Breast epithelium (tissue), 3 donors: ENCODE measurements at regions not wholly inside any gene's neighbourhood (a gene's known extent, or its start where the extent isn't known, plus 50 kb on each side); places are given as distances from the start of the nearest gene placed in this dataset.

Experiments used
- POLR2AphosphoS5 ChIP-seq, 3 donors: sonication (generic); formaldehyde crosslinking; IDR thresholded peaks; one replicate each; pipeline ENCODE4 v1.6.1; 2017; ENCODE audit warnings: antibody characterized with exemption in 3 of 3
- TF ChIP-seq, protein P1 (sequence below), 3 donors: fragments of 450-650 bp; IDR thresholded peaks; one replicate each; pipeline ENCODE4 v1.5.1; 2016 to 2017; ENCODE audit warnings: antibody characterized with exemption in 3 of 3, mild to moderate bottlenecking in 3 of 3, moderate library complexity in 3 of 3

DNA sequence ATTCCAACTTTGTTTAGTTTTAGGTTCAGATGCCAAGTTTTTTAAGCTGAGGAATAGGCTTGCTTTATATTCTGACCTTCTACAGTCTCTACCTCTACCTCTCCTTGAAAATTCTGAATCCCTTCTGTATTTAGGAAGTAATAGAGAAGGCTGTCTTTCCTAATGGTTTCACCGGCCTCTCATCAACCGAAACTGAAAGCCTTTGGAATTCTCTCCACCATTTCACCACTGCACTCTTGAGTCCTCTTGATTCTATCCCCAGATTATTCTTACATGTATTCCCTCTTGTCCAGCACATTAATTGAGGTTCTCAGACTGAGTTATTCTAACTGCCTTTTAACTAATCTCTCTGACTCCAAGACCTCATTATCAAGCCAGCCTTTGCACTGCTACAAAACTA is 67.7 kb upstream of the PICALM start:
- TF ChIP-seq, protein P1, sequence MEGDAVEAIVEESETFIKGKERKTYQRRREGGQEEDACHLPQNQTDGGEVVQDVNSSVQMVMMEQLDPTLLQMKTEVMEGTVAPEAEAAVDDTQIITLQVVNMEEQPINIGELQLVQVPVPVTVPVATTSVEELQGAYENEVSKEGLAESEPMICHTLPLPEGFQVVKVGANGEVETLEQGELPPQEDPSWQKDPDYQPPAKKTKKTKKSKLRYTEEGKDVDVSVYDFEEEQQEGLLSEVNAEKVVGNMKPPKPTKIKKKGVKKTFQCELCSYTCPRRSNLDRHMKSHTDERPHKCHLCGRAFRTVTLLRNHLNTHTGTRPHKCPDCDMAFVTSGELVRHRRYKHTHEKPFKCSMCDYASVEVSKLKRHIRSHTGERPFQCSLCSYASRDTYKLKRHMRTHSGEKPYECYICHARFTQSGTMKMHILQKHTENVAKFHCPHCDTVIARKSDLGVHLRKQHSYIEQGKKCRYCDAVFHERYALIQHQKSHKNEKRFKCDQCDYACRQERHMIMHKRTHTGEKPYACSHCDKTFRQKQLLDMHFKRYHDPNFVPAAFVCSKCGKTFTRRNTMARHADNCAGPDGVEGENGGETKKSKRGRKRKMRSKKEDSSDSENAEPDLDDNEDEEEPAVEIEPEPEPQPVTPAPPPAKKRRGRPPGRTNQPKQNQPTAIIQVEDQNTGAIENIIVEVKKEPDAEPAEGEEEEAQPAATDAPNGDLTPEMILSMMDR (IDR thresholded peaks at IDR 0.05), result no peak
- no peak for TF ChIP-seq POLR2AphosphoS5 (IDR thresholded peaks at IDR 0.05)
